UCSD-AML1 (cell line): ENCODE measurements at regions not wholly inside any gene's neighbourhood (a gene's known extent, or its start where the extent isn't known, plus 50 kb on each side); places are given as distances from the start of the nearest gene placed in this dataset.

Source experiments
- DNase-seq: peaks from one replicate; lab custom pipeline; 2025; ENCODE audit not compliant: unreplicated experiment; lab: John Stamatoyannopoulos, UW

DNA sequence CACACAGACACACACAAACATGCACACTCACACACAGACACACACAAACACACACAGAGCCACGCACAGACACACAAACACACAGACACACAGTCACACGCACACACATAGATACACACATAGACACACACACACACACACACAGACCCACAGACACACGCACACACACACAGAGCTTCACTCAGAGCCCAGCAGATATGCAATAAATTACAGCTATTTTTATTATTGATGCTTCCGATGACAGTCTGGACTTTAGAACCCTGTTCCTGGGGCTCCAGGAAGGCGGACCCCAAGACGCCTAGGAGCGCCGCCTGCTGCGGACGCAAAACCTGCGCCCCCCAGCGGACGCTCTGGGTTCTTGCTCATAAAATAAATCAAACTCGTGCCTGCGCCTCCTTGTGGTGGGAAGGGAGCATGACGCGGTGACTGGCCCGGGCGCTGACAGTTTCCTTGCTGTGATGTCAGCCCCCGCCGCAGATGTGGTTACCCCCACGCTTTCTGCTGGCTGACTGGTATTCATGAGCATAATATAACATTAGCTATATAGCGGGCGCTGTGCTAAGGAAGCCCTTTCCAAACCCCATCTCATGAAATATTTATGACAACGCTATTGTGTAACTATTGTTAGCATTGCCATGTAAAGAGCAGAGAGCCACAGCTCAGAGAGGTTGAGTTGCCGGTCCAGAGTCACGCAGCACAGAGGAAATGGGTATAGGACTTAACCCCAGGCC, 64.4 kb upstream of the TM9SF2 start:
- DNase-seq = peak; percentile 90

DNA sequence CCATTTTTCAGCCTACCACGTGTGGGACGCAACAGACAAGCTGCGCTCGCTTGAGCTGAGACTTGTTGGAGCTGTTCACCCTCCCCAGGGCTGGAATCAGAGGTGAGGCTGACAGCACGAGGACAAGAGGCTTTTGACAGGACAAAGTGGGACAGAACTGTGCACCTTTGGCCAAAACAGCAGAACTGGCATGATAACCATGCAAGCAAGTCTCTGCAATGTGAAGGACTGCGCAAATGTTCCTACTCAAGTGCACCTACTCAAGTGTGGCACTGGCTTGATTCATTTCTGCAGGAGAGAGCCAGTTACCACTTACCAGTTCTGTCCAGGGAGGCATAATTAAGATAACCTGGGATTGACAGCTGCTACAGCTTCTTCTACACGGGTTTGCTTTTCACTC, 62.2 kb upstream of the TM9SF2 start:
- DNase-seq = no peak

DNA sequence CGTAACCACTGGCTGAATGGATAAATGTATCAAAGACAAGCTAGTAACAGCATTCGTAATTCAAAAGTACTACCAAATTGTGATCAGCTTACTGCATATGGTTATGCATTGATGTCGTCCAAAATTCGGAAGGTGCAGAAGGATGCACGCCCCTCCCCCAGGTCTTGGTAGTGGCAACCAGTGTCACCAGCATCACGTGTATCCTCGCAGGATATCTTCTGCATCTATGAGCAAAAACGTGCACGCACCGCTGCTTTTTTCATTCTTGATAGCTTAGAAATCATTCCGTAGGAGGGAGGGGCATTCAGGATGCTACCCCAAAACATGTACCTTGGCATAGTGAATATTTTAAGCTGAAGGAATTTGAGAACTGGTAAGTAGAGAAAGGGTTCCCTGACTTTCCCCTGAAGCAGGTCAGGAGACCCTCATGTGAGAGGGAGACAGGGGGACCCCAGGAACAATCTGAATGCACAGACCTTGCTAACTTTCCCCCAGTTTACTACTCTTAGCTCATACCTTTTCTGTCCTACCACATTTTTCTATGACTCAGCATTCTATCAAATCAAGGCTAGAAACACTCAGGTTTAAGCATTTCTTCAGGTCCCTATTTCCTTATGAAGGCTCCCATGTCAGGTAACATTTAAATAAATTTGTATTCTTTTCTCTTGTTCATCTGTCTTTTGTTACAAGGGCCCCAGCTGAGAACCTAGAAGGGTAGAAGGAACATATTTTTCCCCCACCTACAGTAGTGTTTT, 61.2 kb upstream of the TM9SF2 start:
- no peak for DNase-seq

DNA sequence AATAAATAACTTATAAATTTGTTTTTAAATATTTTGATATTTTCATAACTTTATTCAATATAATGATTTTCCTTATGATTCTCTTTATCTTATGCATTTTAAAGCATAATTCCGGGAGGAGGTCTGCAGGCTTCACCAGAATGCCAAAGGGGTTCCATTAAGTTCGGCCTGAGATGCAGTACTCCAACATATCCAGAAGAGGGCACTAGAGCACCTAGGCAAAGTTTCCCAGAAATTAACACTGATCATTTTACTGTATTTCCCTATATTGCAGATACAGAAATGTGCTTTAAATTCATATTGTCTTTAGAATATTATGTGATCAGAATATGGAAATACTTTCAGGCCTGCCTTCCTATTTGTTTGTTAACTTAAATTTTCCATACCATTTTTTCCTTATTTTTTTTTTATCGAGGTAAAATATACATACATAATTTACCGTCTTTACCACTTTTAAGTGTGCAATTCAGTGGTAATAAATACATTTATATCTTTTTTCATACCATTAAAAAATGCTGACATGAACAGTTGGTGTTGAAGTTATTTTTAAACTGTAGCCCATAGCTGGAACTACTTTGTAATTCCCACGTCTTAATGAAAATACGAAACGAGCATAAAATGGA, 58.9 kb upstream of the TM9SF2 start:
- DNase-seq = no peak

DNA sequence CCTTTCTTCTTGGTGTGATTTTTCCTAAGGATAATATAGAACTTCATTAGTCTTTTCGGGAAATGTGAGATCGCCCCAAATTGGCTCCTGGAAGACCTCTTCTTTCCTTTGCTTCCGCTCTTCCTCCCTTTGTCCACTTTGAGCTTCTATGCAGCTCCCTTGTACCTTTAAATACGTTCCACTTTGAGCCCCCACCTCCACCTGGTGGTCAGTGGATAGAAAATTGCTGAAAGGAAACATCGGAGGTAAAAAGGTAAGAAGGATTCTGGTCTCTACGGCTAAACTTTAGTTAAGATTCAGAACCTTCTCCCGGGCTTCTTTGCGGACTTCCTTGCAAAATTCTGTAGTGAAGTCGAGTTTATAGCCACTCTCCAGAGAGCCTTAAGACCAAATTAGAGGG, 55.0 kb upstream of the TM9SF2 start:
- DNase-seq = no peak

DNA sequence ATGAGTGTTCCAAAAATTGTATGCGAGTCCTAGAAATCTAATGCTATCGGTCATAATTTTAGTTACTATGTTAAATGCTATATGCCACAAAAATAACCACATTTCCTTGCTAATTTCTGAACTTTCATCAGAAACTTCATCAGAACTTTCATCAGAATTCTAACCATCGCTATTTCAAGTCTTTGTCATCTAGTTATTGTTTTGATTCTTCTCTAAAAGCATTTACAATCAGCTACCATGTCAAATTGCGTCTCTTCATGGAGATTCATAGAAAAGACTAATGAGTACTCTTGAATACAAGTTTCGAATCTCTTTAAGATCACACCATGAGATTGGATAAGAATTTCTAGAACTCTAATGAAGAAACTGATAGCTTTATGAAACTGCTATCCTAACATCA, 52.7 kb upstream of the TM9SF2 start:
- no peak for DNase-seq

DNA sequence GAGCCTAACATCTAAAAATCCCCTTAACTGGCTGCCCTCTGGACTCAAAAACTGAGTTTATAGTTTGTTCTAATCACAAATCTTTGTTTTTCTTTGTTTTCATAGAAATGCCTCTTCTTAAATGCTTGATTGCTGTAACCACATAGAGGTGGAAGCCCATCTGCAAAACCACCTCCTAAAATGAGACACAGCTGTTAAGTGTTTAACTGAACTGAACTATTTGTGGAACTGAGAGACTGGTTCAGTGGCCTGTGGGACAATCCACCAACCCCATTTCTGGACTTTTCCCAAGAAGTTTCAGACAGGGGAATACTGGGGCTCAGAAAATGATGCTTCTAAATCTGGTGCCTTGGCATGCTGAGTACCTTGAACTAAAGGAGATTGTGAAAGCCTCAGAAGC, 50.9 kb upstream of the TM9SF2 start:
- DNase-seq = no peak
